ENCODE measurements at regions not wholly inside any gene's neighbourhood (a gene's known extent, or its start where the extent isn't known, plus 50 kb on each side); places are given as distances from the start of the nearest gene placed in this dataset.

GRCh38 chr10:21437770-21438382 lies 87.6 kb downstream of the SKIDA1 start:
- TF ChIP-seq POLR2A (IDR thresholded peaks at IDR 0.05): no peak
- no peak for TF ChIP-seq CTCF (IDR thresholded peaks at IDR 0.05)
- no peak for TF ChIP-seq EP300 (IDR thresholded peaks at IDR 0.05; ENCODE audit: low read depth)
